ENCODE measurements at regions not wholly inside any gene's neighbourhood (a gene's known extent, or its start where the extent isn't known, plus 50 kb on each side); places are given as distances from the start of the nearest gene placed in this dataset.

GRCh38 chr12:38113991-38114390 lies 202.6 kb upstream of the ALG10B start:
- Histone ChIP-seq H3K4ac (ENCODE audit: low read depth, low read length) (no peak overlapping the region), H4K5ac (ENCODE audit: insufficient read length, low read depth, low read length) (no peak overlapping the region), H4K91ac (ENCODE audit: insufficient read length, low read depth, low read length) (no peak overlapping the region), H2BK120ac (ENCODE audit: low read depth, low read length, poor library complexity, severe bottlenecking) (no peak overlapping the region), H2AK5ac (ENCODE audit: insufficient read length, low read length) (no peak overlapping the region), H2BK12ac (ENCODE audit: insufficient read length, low read depth, low read length) (no peak overlapping the region), H3K23ac (ENCODE audit: insufficient read length, low read depth, low read length) (no peak overlapping the region), H4K8ac (replicated peaks; ENCODE audit: insufficient read length, low read depth, low read length) (no peak overlapping the region), H2AFZ (ENCODE audit: low read length) (no peak overlapping the region), H2BK5ac (ENCODE audit: insufficient read length, low read length) (no peak overlapping the region), H3K23me2 (ENCODE audit: insufficient read length, low read depth, low read length, poor library complexity, severe bottlenecking) (no peaks in the 10 kb centered on the region), H3K79me1 (ENCODE audit: insufficient read depth, low read depth, low read length, poor library complexity, severe bottlenecking) (no peaks in the 10 kb centered on the region), H2BK15ac (ENCODE audit: low read depth, low read length) (no peak overlapping the region), H2BK20ac (ENCODE audit: low read depth, low read length, poor library complexity, severe bottlenecking) (no peak overlapping the region), H3K14ac (ENCODE audit: insufficient read depth, low read length) (no peak overlapping the region), H3K56ac (ENCODE audit: insufficient read length, low read depth, low read length) (no peak overlapping the region), H3K27ac (ENCODE audit: insufficient read length, low read depth, low read length) (no peak overlapping the region), H3K4me1 (ENCODE audit: insufficient read depth, low read length) (no peaks in the 10 kb centered on the region), H3K9ac (ENCODE audit: extremely low read depth, insufficient read length, low read length) (no peak overlapping the region), H4K20me1 (ENCODE audit: control insufficient read depth, insufficient read depth, insufficient read length) (no peaks in the 10 kb centered on the region), H3K27me3 (ENCODE audit: insufficient read depth, low read length) (no peaks in the 10 kb centered on the region), H3K18ac (ENCODE audit: insufficient read length, low read depth, low read length) (no peak overlapping the region), H3K9me3 (ENCODE audit: control insufficient read depth, low read depth, low read length) (peaks cover 88% of the 10 kb centered on the region), H3T11ph (ENCODE audit: low read length) (no peak overlapping the region), H3K79me2 (ENCODE audit: insufficient read depth, low read length) (no peaks in the 10 kb centered on the region), H3K4me2 (ENCODE audit: insufficient read depth, insufficient read length, low read length) (no peak overlapping the region)
- no peak for TF ChIP-seq CTCF (conservative IDR thresholded peaks at IDR 0.05)
- Mint-ChIP-seq H3K27me3 (ENCODE audit: low read depth) (no peaks in the 10 kb centered on the region; the same call in none of the 2 replicates), H3K9me3 (peaks cover 91 to 95% of the 10 kb centered on the region in 2 experiments), H3K4me3 (no peak overlapping the region), H3K27ac (no peak overlapping the region), H3K4me1 (no peaks in the 10 kb centered on the region), H3K36me3 (ENCODE audit: insufficient read depth in 1 of 3, low read depth in 3 of 3) (peaks cover 13 to 39% (median 25%) of the 10 kb centered on the region in 3 experiments; a peak in 6 of 7 replicates)
- WGBS (ENCODE audit: extremely low coverage, insufficient read length, low lambda C conversion rate), result no CpG with 5 or more reads among the region's 5 CpGs
- DNase-seq, result no peak
